AML-193 (cell line): ENCODE measurements at regions not wholly inside any gene's neighbourhood (a gene's known extent, or its start where the extent isn't known, plus 50 kb on each side); places are given as distances from the start of the nearest gene placed in this dataset.

Experiments
- DNase-seq, 2 experiments: peaks; one replicate each; lab custom pipeline; 2025; lab: John Stamatoyannopoulos, UW

DNA sequence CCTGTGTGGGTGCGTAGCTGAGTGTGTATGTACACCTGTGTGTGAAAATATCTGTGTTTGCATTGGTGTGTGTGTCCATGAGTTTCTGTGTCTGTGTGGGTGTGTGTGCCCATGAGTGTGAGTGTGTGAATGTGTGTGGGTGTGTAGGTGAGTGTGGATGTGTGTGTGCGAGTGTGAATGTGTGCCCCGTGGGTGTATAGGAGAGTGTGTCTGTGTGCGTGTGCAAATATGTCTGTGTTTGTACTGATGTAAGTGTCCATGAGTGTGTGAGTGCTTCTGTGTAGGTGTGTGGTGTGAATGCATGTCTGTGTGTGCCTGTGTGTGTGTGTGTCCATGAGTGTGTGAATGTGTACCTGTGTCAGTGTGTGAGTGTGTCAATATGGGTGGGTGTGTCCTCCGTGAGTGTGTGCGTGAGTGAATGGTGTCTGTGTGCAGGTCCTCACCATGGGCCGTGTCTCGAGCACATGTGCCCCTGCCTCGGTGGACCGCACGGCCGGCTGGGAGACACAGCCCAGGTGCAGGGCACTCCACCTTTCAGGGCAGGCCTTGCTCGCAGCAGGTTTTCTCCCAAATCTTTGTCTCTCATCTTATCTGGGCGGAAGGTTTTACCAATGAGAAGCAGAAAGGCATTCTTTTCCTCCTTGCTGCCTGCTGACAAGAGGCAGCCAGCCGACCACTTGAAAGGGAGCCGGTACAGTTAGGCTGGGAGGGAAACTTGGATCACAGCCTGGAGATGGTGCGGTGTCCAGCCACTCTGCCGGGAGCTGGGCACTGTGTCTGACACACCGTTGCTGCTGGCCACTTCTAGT, 107.1 kb upstream of the FAM20C start:
- no peak for DNase-seq

DNA sequence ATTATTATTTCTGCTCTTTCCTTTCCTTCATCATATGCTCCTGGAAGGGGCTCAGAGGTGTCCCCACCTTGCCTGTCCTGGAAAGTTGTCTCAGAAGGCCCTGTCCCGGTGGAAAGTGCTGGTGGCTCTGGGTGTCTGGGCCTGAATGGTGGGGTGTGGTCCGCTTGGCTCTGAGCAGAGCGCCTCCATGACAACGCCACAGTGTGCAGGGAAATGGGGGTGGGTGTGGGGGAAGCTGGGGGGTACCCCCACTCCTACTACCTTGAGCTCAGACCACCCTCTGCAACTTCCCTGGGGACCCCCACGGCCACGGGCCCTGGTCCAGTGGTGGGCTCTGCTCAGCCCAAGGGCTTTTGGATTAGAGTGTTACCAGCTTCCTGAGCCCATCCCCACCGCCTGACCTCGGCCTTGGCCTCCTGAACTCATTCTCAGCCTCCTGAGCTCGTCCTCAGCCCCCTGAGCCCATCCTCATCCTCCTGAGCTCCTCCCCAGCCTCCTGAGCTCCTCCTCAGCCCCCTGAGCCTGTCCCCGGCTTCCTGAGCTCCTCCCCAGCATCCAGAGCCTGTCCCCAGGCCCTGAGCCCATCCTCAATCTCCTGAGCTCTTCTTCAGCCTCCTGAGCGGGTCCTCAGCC, 106.4 kb upstream of the FAM20C start:
- no peak for DNase-seq

DNA sequence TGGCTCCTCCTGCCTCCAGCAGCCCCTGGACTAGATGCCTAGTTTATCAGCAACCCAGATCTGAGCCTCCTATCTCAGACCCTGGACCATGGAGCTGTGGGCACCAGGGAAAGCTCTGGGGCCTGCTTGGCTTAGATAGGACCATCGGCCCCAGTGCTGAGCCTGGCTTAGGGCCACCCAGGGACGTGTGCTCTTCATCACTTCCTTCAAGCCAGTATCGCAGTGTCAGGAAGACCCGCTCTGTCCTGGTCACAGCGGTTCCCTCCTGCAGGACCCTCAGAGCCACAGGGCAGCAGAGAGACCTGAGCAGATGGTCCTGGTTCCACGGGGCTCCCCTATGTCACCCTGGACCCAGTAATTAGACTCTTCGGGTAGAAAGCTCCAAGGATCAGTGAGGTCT, 105.7 kb upstream of the FAM20C start:
- DNase-seq, result no peak

- DNase-seq, result no peak
Measured at GRCh38 chr7:87047-87446, 105.3 kb upstream of the FAM20C start.

- no peak for DNase-seq
Measured at GRCh38 chr7:87671-88070, 104.7 kb upstream of the FAM20C start.

GRCh38 chr7:88095-88926, 104.1 kb upstream of the FAM20C start:
- no peak for DNase-seq

DNA sequence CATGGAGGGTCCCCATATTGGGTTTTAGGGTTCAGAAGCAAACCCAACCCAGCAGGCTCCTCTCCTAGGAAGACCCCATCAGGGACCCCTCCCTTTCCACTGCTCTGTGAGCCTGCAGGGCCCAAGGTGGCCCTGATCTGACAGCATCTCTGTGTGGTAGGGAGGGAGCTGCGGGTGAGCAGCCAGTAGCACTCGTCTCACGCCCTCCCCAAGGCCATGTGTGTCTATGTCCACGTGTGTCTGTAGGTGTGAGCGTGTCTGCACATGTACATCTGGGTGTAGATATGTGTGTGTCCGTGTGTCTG, 103.5 kb upstream of the FAM20C start:
- DNase-seq, result no peak

DNA sequence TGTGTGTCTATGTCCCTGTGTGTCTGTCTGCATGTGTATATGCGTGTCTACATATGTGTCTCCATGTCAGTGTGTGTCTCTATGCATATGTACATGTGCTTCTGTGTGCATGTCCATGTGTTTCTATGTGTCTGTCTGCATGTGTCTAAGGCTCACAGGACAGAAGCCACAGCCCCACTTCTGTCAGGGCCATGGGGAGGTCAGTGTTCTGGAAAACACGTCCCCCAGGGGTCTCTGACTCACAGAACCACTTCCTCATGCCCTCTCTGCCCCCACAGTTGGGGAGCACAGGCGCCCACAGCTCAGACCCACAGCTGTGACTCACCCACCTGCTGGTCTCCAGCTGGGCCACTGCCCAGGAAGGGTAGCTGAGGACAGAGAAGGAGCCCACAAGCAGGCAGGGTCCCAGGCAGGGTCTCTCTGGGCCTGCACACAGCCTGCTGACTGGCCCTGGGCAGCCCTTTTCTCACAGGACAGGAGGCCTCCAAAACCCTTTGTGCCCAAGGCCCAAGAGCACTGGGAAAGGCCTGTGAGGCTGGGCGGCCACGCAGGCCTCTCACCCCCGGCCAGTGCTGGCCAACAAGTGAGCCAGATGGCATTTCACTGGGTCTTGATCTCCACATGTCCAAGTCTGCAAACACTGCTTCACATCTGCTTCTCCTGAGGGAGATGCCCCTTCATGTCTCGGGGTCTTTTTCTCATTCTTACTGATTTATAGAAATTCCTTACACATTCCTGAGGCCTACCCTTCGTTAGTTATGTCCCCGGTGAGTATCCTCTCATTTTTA, 102.9 kb upstream of the FAM20C start:
- DNase-seq, result peak; percentile 31

- DNase-seq, result peak in 1 of 2 experiments; percentile 5
Measured at GRCh38 chr7:90111-91063, 102.0 kb upstream of the FAM20C start.

DNA sequence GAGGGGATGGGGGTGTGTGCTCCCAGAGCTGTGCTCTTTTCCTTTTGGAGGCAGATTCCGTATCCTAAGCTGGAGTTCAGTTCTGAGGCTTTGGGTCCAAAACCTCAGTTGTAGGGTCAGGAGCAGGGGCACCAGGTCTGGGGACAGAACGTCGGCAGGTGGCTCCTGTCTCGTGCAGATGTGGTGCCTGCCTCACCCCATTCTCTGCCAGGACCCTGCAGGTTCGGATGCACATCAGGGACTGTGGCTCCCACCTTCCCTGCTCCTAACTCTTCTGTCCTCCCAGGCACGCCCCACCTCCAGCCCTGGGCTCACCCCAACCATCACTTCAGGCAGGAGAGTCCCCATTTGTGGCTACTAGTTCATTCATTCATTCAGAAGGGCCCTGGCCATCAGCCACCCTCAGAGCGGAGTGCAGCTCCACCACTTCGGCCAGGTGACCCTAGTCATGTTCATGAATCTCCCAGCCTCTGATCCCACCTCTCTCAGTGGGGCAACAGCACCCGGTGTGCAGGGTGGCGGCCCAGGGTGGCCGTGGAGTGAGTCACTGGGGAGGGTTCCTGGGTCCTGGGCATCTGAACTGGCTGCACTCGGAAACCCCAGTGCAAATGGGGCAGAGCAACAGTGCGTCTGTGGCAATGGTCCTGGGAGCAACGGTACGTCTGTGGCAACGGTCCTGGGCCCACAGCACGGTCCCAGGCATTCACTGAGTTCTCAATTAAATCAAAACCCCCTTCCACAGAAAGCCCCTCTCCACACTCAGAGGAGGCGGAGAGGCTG, 100.8 kb upstream of the FAM20C start:
- DNase-seq, result no peak

GRCh38 chr7:92231-92674, 100.1 kb upstream of the FAM20C start:
- no peak for DNase-seq

DNA sequence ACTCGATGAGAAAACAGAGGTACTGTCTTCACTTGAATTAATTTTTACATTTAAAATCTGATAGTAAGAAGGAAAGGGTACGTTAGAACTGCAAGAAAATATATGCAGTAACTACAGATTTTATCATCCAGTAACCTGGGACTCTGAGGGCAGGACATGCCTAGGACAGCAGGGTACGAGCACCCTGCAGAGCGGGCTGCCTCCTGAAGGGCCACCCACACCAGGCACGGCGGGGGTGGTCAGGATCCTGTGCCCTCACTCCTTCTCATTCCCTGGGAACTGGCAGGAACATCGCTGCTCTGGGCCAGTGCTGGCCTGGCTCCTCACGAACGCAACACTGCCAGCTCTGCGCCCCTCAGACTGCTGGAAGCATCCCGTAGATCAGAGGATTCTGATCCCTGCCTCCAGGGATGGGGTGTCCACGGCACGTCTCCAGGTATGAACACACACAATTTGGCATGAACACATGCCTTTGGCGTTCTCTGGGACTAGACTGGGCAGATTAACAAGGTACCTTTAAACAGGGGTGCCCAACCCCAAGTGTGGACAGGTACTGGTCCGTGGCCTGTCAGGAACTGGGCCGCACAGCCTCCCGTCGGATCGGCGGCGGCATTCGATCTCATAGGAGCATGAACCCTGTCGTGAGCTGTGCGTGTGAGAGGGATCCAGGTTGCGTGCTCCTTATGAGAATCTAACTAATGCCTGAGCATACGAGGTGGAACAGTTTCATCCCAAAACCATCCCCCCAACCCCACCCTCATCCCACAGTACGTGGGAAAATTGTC, 99.3 kb upstream of the FAM20C start:
- no peak for DNase-seq

GRCh38 chr7:94251-94801, 98.0 kb upstream of the FAM20C start:
- DNase-seq, result no peak

GRCh38 chr7:95180-95862, 97.0 kb upstream of the FAM20C start:
- DNase-seq, result no peak

DNA sequence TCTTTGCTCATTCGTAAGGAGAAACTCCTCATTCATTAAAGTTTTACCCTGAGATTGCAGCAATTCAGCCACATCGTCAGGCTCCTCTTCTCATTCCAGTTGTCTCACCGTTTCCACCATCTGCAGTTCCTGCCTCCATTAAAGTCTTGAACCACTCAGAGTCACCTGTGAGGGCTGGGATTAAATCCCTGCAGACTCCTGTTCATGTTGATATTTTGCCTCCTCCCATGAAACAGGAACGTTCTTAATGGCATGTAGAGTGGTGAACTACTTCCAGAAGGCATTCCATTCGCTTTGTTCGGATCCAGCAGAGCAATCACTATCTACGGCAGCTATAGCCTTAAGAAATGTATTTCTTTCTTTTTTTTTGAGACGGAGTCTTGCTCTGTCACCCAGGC, 96.5 kb upstream of the FAM20C start:
- no peak for DNase-seq

DNA sequence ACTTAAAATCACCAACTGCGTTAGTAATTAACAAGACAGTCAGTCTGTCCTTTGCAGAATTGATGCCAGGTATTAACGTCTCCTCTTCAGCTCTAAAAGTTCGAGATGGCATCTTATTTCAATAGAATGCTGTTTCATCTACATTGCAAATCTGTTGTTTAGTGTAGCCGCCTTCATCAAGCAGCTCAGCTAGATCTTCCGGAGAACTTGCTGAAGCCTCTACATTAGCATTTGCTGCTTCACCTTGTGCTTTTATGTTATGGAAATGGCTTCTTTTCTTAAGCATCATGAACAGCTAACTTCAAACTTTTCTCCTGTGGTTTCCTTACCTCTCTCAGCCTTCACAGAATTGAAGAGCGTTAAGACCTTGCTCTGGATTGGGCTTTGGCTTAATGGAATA, 95.5 kb upstream of the FAM20C start:
- no peak for DNase-seq

DNA sequence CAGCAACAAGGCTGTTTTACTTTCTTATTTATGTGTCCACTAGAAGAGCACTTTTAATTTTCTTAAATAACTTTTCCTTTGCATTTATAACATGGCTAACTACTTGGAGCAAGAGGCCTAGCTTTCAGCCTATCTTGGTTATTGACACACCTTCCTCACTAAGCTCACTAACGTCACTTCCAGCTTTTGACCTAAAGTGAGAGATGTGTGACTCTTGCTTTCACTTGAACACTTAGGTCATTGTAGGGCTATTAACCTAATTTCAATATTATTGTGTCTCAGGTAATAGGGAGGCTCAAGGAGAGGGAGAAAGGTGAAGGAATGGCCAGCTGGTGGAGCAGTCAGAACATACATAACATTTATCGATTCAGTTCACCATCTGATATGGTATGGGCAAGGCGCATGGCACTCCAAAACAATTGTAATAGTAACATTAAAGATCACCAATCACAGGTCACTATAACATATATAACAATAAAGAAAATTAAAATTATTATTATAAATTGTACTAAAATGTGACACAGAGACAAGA, 95.0 kb upstream of the FAM20C start:
- no peak for DNase-seq
